Neural crest cell (in vitro differentiated cells): ENCODE measurements at regions not wholly inside any gene's neighbourhood (a gene's known extent, or its start where the extent isn't known, plus 50 kb on each side); places are given as distances from the start of the nearest gene placed in this dataset.

Experiments
- DNase-seq: peaks from one replicate; pipeline ENCODE4 v3.0.0; 2021; ENCODE audit warnings: low read depth, mixed read lengths, low spot score
- H3K27ac Mint-ChIP-seq: one replicate; pipeline ENCODE4 v1.8.0; 2021; ENCODE audit warnings: mild to moderate bottlenecking, mixed read lengths; ENCODE audit not compliant: unreplicated experiment
- H3K27me3 Mint-ChIP-seq: 2 replicates; pipeline ENCODE4 v1.8.0; 2021; ENCODE audit warnings: low read depth, mild to moderate bottlenecking, mixed read lengths
- H3K36me3 Mint-ChIP-seq: 2 replicates; pipeline ENCODE4 v1.8.0; 2021; ENCODE audit warnings: low read depth, mild to moderate bottlenecking, mixed read lengths
- H3K4me1 Mint-ChIP-seq: 2 replicates; pipeline ENCODE4 v1.8.0; 2021; ENCODE audit warnings: mixed read lengths
- H3K4me3 Mint-ChIP-seq: one replicate; pipeline ENCODE4 v1.8.0; 2021; ENCODE audit warnings: mild to moderate bottlenecking, mixed read lengths
- H3K9me3 Mint-ChIP-seq: 2 replicates; pipeline ENCODE4 v1.8.0; 2021; ENCODE audit warnings: mixed read lengths
- TF ChIP-seq, protein P1 (sequence below): fragments of 200-600 bp; sonication (generic); conservative IDR thresholded peaks from 2 replicates; pipeline ENCODE4 v1.5.0; 2021; ENCODE audit warnings: antibody characterized with exemption, mild to moderate bottlenecking

DNA sequence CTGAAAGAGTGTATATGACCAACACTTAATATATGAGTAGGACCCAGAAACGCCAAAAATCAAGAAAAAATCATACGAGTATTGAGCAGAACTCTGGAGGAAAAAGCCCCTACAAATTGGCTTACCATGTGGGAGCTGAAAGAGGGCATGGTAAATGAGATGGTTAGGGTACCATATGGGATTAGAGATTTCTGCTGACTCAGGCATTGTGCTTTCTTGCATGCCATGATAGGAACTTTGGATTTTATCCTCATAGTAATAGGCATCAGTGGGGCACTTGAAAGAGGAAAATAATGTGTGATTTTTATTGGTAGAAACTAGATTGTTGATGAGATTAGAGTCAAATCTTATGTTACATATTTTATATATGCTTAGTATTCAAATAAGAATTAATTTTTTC is 271.1 kb downstream of the CBLN2 start:
- no peaks in the 10 kb centered on the region for H3K4me1 Mint-ChIP-seq
- H3K36me3 Mint-ChIP-seq = peaks cover 7% of the 10 kb centered on the region
- H3K9me3 Mint-ChIP-seq = peaks cover 16% of the 10 kb centered on the region
- no peak overlapping the region for H3K27ac Mint-ChIP-seq
- DNase-seq = no peak
- TF ChIP-seq, protein P1, sequence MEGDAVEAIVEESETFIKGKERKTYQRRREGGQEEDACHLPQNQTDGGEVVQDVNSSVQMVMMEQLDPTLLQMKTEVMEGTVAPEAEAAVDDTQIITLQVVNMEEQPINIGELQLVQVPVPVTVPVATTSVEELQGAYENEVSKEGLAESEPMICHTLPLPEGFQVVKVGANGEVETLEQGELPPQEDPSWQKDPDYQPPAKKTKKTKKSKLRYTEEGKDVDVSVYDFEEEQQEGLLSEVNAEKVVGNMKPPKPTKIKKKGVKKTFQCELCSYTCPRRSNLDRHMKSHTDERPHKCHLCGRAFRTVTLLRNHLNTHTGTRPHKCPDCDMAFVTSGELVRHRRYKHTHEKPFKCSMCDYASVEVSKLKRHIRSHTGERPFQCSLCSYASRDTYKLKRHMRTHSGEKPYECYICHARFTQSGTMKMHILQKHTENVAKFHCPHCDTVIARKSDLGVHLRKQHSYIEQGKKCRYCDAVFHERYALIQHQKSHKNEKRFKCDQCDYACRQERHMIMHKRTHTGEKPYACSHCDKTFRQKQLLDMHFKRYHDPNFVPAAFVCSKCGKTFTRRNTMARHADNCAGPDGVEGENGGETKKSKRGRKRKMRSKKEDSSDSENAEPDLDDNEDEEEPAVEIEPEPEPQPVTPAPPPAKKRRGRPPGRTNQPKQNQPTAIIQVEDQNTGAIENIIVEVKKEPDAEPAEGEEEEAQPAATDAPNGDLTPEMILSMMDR = no peak
- H3K27me3 Mint-ChIP-seq = no peaks in the 10 kb centered on the region
- no peak overlapping the region for H3K4me3 Mint-ChIP-seq

DNA sequence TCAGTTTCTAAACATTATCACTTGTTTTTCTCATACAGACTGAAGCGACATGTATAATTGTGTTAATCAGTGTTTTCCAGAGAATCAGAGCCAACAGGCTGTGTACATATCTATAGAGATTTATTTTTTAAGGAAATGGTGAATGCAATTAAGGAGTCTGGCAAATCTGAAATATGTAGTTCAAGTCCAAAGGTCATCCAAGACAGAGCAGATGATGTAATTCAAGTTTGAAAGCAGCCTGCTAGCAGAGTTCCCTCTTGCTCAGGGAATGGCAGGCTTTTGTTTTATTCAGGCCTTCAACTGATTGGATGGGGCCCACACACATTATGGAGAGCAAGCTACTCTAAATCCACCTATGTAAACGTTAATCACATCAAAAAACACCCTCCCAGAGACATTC is 282.6 kb downstream of the CBLN2 start:
- TF ChIP-seq, protein P1 = no peak
- H3K36me3 Mint-ChIP-seq = no peaks in the 10 kb centered on the region
- H3K27ac Mint-ChIP-seq = no peak overlapping the region
- DNase-seq = no peak
- no peaks in the 10 kb centered on the region for H3K9me3 Mint-ChIP-seq
- peaks cover 11% of the 10 kb centered on the region for H3K4me1 Mint-ChIP-seq
- peaks cover 2% of the 10 kb centered on the region for H3K27me3 Mint-ChIP-seq
- no peak overlapping the region for H3K4me3 Mint-ChIP-seq

DNA sequence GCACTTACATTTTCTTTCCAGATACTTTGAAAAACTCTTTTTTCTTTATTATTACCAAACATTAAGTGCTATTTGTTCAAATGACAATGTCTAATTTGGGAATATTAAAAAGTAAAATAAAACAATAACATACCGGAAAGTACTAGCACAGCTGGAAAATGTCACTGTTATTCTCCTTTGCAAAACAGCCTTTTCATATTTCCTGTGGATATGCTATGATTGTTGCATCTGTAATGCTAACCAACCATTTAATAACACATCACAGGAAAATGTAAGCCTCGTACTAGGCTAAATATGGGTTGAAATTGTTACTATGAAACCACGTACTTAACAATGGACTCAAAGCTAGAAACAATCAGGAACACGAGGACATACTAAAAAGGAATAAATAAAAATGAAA is 298.1 kb downstream of the CBLN2 start:
- no peak overlapping the region for H3K27ac Mint-ChIP-seq
- DNase-seq = no peak
- H3K27me3 Mint-ChIP-seq = no peaks in the 10 kb centered on the region
- TF ChIP-seq, protein P1 = no peak
- no peaks in the 10 kb centered on the region for H3K36me3 Mint-ChIP-seq
- H3K4me3 Mint-ChIP-seq = no peak overlapping the region
- H3K9me3 Mint-ChIP-seq = peaks cover 5% of the 10 kb centered on the region
- no peaks in the 10 kb centered on the region for H3K4me1 Mint-ChIP-seq

DNA sequence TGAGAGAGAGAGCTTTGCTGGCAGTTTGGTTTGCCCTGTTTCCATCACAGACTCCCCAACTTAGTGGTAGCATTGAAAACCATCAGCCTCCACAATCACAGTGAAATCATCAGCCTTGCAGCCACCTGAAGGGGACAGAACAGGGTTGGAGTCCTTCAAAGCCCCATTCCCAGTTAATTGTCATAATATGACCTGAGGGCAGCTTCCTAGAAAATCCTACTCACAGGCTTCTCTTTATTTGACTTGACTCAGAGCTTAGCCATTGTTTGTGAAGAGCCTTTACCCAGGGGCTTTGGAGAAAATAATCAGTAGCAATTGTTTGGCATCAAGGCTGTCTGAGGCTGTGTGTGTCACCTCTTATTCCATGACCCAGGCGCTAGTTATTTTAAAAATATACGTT is 308.7 kb downstream of the CBLN2 start:
- Mint-ChIP-seq H3K36me3 (peaks cover 3% of the 10 kb centered on the region), H3K27me3 (no peaks in the 10 kb centered on the region), H3K4me1 (peaks cover 28% of the 10 kb centered on the region), H3K4me3 (peak overlapping the region; percentile 17), H3K9me3 (peaks cover 3% of the 10 kb centered on the region), H3K27ac (no peak overlapping the region)
- TF ChIP-seq, protein P1 = no peak
- peak; percentile 4 for DNase-seq

DNA sequence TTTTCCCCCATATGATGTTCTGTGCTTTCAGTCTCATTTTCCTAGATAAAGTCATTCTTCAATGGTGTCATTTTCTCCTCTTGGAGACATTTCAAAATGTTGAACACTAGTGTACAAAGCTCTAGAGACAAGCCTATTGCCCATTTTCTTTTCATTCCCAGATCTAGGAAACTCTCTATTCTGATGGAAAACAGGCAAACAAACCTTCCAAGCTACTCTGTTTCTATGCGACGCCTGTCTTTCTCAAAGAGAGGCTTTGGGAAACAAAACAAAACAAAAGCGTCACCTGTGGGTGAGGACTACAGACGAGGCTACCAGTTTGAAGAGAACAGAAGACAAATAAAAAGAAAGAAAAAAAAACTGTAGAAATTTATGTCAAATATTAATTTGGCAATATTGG is 311.0 kb downstream of the CBLN2 start:
- Mint-ChIP-seq H3K4me1 (peaks cover 28% of the 10 kb centered on the region), H3K27ac (no peak overlapping the region), H3K27me3 (no peaks in the 10 kb centered on the region), H3K4me3 (no peak overlapping the region), H3K9me3 (peaks cover 3% of the 10 kb centered on the region), H3K36me3 (peaks cover 3% of the 10 kb centered on the region)
- TF ChIP-seq, protein P1 = no peak
- DNase-seq = no peak

DNA sequence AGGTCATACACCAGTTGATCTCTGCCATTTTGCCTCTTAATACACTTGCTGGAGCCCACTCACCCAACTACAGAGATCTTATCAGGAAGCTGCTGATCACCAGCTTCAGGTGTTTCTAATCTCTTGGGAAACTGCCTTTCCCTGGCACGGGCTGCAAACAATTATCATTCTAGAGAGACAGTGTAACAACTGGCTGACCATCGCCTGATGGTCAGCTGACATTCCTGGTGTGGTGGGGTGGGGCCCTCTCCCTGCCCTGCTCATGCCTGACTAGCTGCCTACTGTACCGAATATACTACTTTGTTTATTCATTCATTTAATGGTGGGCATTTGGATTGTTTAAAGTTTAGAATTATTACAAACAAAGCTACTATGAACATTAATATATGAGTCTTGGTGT is 311.5 kb downstream of the CBLN2 start:
- H3K9me3 Mint-ChIP-seq = peaks cover 3% of the 10 kb centered on the region
- peaks cover 3% of the 10 kb centered on the region for H3K36me3 Mint-ChIP-seq
- DNase-seq = no peak
- H3K27me3 Mint-ChIP-seq = no peaks in the 10 kb centered on the region
- H3K4me3 Mint-ChIP-seq = no peak overlapping the region
- TF ChIP-seq, protein P1 = no peak
- peak overlapping the region; percentile 86 for H3K27ac Mint-ChIP-seq
- peaks cover 28% of the 10 kb centered on the region for H3K4me1 Mint-ChIP-seq
